ENCODE measurements at regions not wholly inside any gene's neighbourhood (a gene's known extent, or its start where the extent isn't known, plus 50 kb on each side); places are given as distances from the start of the nearest gene placed in this dataset.

DNA sequence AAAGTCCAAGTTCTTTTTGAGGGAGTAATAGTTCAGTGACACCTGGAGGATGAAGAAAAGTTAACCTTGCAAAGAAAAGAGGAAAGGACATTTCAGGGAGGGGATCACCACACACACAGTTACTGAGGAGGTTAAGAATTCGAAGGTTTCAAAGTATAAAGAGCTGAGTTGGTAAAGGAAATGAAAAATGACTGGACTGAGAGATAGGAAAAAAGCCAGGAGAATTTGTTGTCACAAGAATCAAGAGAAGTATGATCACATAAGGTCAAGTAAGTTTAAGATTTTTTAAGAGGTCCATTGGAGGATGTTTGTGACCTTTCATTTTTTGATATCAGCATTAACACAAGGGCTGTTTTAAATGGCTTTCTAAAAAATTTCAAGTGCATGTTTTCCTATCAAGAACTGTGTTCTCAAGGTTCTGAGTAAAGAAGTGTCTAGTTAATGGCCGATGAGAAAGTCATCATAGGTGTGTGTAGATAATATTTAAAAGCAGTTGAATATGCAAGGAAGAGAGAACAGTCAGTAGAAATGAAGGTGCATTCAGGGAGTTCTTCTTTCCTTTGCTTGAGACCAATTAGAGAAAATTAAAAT lies 189.2 kb upstream of the RBMS3 start:
- ATAC-seq: no peak
- in situ Hi-C loops (cut with MboI; ENCODE audit: low sequenced_read_pairs in 4 of 4): no loop called here
- no peak for TF ChIP-seq POLR2A (IDR thresholded peaks at IDR 0.05)
- TF ChIP-seq, protein P1, sequence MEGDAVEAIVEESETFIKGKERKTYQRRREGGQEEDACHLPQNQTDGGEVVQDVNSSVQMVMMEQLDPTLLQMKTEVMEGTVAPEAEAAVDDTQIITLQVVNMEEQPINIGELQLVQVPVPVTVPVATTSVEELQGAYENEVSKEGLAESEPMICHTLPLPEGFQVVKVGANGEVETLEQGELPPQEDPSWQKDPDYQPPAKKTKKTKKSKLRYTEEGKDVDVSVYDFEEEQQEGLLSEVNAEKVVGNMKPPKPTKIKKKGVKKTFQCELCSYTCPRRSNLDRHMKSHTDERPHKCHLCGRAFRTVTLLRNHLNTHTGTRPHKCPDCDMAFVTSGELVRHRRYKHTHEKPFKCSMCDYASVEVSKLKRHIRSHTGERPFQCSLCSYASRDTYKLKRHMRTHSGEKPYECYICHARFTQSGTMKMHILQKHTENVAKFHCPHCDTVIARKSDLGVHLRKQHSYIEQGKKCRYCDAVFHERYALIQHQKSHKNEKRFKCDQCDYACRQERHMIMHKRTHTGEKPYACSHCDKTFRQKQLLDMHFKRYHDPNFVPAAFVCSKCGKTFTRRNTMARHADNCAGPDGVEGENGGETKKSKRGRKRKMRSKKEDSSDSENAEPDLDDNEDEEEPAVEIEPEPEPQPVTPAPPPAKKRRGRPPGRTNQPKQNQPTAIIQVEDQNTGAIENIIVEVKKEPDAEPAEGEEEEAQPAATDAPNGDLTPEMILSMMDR (IDR thresholded peaks at IDR 0.05 in 4 of 5, conservative IDR thresholded peaks at IDR 0.05 in 1 of 5): no peak

DNA sequence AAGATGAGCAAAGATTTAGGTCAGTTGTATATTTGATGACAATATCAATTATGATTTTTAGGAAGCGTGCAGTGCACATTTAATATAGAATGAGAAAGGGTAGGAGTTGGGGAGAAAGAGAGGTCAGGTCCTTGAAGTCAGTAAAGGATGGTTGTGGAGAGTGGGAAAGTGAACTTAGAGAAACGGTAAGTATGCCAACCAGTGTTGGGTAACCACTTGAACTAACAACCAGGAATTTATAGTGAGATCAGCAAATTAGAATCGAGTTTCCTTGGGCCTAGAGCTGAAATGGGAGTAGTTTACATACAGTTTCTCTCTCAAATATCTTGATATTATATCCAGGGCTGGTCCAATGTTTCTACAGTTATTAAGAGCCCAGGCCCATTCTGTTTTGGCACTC lies 188.5 kb upstream of the RBMS3 start:
- no peaks in the 10 kb centered on the region for H3K27me3 ChIP-seq
- intact Hi-C loops (cut with DNase I; ENCODE audit: low total_unique reads) (no loop called here), in situ Hi-C loops (cut with MboI; ENCODE audit: low sequenced_read_pairs in 4 of 4) (no loop called here)
- no peak overlapping the region for H3K27ac ChIP-seq
- H3K9me3 ChIP-seq: no peaks in the 10 kb centered on the region
- DNase-seq: no peak
- H3K4me3 ChIP-seq: no peak overlapping the region
- H3K36me3 ChIP-seq: no peaks in the 10 kb centered on the region
- H3K4me1 ChIP-seq: no peaks in the 10 kb centered on the region
- ATAC-seq: no peak
- TF ChIP-seq, protein P1 (IDR thresholded peaks at IDR 0.05 in 4 of 5, conservative IDR thresholded peaks at IDR 0.05 in 1 of 5): no peak
- TF ChIP-seq POLR2A (IDR thresholded peaks at IDR 0.05): no peak

More for the DNA sequence above, 189.2 kb upstream of the RBMS3 start:
- no peaks in the 10 kb centered on the region for H3K4me1 ChIP-seq
- intact Hi-C loops (cut with DNase I; ENCODE audit: low total_unique reads): no loop called here
- DNase-seq: no peak
- H3K27me3 ChIP-seq: no peaks in the 10 kb centered on the region
- no peaks in the 10 kb centered on the region for H3K36me3 ChIP-seq
- no peak overlapping the region for H3K27ac ChIP-seq
- H3K9me3 ChIP-seq: no peaks in the 10 kb centered on the region
- H3K4me3 ChIP-seq: no peak overlapping the region

DNA sequence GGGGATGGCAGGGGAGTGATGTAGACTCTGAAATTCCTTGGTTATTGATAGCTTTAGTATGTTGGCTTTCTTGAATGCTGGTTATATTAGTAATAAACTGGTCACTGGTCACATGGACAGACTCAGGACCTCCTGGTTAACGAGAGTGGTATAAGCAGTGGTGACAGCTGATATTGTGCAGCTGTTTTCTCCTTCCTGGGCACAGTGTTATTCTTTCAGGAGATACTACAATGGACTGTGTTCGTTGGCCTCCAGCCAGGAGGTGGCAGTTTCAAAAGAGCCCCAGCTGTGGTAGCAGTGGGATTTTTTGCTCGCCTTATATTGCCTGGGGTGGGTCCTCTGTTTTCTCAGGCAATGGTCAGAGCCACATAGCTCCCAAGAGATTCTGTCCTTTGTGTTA lies 181.6 kb upstream of the RBMS3 start:
- ATAC-seq (no peak), DNase-seq (no peak)
- Histone ChIP-seq H3K4me3 (no peak overlapping the region), H3K36me3 (no peaks in the 10 kb centered on the region), H3K4me1 (no peaks in the 10 kb centered on the region), H3K27me3 (no peaks in the 10 kb centered on the region), H3K9me3 (no peaks in the 10 kb centered on the region), H3K27ac (no peak overlapping the region)
- in situ Hi-C loops (cut with MboI; ENCODE audit: low sequenced_read_pairs in 4 of 4) (no loop called here), intact Hi-C loops (cut with DNase I; ENCODE audit: low total_unique reads) (no loop called here)
- TF ChIP-seq POLR2A (IDR thresholded peaks at IDR 0.05): no peak
- TF ChIP-seq, protein P1 (IDR thresholded peaks at IDR 0.05 in 4 of 5, conservative IDR thresholded peaks at IDR 0.05 in 1 of 5): no peak

DNA sequence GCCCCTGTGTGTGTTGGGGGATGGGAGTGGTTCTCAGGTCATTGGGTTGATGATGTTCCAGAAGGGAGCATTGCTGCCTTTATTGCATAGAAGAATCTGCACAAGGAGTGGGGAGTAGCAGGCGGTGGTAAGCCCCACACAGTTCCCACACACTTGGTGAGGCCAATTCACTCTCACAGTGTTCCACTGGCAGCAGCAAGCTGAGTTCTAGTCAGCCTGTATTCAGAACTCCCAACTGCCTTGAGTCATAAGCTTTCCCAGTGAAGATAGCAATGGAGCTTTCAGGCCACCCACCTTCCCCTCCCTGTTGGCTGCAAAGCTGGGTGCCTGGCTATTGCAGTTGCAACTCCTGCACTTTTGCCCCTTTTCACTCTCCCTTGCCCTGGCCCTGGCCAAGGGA lies 181.1 kb upstream of the RBMS3 start:
- TF ChIP-seq POLR2A (IDR thresholded peaks at IDR 0.05): no peak
- TF ChIP-seq, protein P1 (IDR thresholded peaks at IDR 0.05 in 4 of 5, conservative IDR thresholded peaks at IDR 0.05 in 1 of 5): no peak
- Histone ChIP-seq H3K4me1 (no peaks in the 10 kb centered on the region), H3K27ac (no peak overlapping the region), H3K27me3 (no peaks in the 10 kb centered on the region), H3K36me3 (no peaks in the 10 kb centered on the region), H3K4me3 (no peak overlapping the region), H3K9me3 (no peaks in the 10 kb centered on the region)
- ATAC-seq (no peak), DNase-seq (no peak)
- intact Hi-C loops (cut with DNase I; ENCODE audit: low total_unique reads): no loop called here
- in situ Hi-C loops (cut with MboI; ENCODE audit: low sequenced_read_pairs in 4 of 4): no loop called here

DNA sequence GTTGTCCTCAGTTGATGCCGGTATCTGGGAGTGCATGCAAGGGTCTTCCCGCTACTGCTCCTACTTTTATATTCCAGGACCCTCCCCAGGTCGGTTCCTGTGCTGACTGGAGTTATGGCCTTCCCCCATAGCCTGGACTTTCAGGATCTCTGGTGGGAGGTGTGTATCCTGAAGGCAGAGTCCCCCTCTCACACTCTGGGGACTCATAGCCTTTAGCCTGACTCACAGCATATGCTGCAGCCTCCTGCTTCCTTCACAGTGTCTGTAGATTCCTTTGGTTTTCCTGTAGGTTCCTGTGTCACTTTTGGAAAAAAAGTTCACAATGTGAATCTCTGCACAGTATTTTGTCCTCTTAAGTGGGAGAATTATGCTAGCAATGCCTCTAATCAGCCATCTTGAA lies 180.6 kb upstream of the RBMS3 start:
- intact Hi-C loops (cut with DNase I; ENCODE audit: low total_unique reads) (no loop called here), in situ Hi-C loops (cut with MboI; ENCODE audit: low sequenced_read_pairs in 4 of 4) (no loop called here)
- H3K4me3 ChIP-seq: no peak overlapping the region
- no peak overlapping the region for H3K27ac ChIP-seq
- ATAC-seq: no peak
- H3K9me3 ChIP-seq: no peaks in the 10 kb centered on the region
- no peaks in the 10 kb centered on the region for H3K27me3 ChIP-seq
- no peak for DNase-seq
- no peaks in the 10 kb centered on the region for H3K4me1 ChIP-seq
- TF ChIP-seq POLR2A (IDR thresholded peaks at IDR 0.05): no peak
- TF ChIP-seq, protein P1 (IDR thresholded peaks at IDR 0.05 in 4 of 5, conservative IDR thresholded peaks at IDR 0.05 in 1 of 5): no peak
- H3K36me3 ChIP-seq: no peaks in the 10 kb centered on the region

Data from gastrocnemius medialis (tissue), 4 donors.